GM21737 (cell line): ENCODE measurements at regions not wholly inside any gene's neighbourhood (a gene's known extent, or its start where the extent isn't known, plus 50 kb on each side); places are given as distances from the start of the nearest gene placed in this dataset.

Experiments used
- ATAC-seq: cut with Tn5 transposase; IDR thresholded peaks from one replicate; pipeline ENCODE4 v1.9.1; 2021; ENCODE audit warnings: mild to moderate bottlenecking, moderate library complexity; ENCODE audit not compliant: unreplicated experiment

- no peak for ATAC-seq
Measured at GRCh38 chr5:88144219-88145001, 124.2 kb downstream of the TMEM161B start.

DNA sequence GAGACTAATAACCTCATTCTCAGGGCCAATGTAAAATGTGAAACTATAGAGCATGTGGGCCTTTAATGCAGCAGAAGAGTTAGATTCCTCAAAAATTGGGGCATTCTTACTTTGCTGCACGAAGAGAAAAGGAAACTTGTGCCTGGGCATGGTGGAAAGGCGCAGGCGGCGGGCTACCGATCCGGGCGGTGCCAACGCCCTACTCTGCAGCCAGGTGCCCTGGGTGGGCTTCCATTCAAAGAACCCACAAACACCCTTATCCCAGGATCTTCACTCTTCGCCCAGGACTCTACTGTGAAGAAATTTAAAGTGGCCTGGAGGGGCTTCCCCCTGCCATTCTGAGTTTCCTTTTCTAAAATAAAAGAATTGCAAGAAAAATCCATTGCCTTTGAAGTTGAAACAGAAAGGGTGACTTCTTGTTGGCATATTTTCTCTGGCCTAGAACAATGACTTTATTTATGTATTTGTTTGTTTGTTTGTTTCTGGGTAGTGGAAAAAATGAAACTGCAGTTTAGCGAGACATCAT lies 124.9 kb downstream of the TMEM161B start:
- no peak for ATAC-seq

- no peak for ATAC-seq
Measured at GRCh38 chr5:88142886-88143692, 125.6 kb downstream of the TMEM161B start.

DNA sequence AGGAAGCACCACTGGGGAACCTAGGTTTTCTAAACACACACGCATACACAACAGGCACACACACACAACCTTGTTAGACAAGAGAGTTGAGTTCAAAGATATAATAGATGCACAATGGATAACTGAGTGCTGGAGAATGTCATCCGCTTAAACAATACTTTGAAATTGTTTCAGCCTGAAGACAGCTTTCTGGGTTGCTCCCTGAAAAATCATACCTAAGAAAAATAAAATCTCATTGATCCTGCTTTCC lies 126.1 kb downstream of the TMEM161B start:
- no peak for ATAC-seq

DNA sequence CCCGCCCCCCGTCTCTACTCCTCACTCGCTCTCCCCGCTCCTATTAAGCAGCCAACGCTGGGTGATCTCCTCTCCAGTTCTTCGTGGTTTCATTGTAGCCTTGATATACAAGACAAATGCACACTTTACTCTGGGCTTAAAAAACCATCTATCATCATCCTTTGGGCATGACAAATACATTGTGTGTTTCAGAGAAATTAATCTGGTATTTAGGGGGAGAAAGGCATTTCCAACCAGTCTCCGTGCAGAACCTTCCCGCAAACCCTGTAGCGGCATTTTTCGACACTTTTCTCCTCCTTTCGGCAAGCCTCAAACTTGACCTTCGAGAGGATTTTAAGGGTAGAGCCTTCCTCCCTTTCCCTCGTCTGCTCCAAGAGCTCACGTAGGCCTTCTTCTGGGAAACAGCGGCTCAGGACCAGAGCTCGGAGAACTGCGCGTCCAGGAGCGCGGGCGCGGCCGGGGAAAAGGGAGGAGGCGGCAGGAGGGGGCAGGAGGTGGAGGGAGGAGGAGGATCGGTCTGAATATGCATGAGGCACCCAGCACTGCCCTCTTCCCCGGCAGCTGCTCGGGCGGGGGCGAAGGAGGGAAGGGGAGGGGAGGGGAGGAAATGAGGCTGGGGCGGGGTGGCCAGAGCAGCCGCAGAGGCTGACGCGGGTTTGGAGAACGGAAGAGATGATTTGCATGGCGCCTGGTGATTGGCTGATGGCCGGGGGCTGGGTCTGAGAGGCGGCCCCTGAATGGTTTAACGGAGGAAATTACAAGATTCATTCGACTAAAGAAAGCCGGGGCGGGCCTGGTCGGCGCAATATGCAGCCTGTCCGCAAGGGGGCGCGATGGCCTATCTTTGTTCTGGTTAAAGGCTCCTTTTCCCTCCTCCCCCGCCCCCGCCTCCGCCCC lies 127.5 kb downstream of the TMEM161B start:
- peak; percentile 93 for ATAC-seq

DNA sequence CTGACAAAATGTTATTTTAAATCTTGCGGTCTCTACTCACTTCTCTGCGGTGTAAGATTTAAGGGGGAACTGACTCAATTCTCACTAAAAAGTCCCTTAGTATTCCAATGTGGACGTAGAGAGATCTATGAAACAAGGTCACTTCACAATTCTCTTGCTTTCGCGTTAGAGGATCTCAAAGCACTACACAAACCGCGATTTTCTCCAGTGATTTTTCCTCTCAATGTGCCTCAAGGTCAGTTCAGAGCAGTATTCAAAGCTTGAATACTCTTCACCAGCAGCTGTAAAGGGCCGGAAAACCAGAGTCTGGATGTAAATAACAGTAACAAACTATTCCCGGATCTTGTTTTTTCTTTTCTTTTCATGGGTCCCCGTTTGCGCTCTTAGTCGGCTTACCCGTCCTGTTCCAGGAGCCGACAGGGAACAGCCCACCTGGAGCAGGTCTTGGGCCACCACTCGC lies 128.2 kb downstream of the TMEM161B start:
- ATAC-seq, result no peak

- ATAC-seq, result no peak
Measured at GRCh38 chr5:88130211-88130815, 138.3 kb downstream of the TMEM161B start.

- no peak for ATAC-seq
Measured at GRCh38 chr5:88128813-88129212, 139.8 kb downstream of the TMEM161B start.

DNA sequence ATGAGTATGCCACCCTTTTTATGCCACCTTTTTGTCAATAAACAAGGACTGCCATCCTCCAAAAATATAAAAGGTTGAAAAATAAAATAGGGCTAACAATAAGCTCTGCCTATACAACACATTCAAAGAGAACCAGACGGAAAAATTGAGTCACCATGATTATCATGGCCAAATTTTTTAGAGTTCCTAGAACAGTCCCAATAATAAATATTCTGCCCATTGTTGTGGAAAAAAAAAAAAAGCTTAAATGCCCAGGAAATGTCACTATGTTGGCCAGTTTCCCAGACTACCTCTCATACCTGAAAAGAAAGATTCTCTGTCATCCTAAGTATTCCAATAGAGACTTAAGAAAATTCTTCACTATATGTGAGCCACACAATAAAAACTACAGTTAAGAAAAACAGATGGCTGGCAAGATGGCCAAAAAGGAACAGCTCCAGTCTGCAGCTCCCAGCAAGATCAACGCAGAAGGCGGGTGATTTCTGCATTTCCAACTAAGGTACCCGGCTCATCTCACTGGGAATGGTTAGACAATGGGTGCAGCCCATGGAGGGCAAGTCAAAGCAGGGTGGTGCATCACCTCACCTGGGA lies 149.0 kb downstream of the TMEM161B start:
- ATAC-seq, result no peak

DNA sequence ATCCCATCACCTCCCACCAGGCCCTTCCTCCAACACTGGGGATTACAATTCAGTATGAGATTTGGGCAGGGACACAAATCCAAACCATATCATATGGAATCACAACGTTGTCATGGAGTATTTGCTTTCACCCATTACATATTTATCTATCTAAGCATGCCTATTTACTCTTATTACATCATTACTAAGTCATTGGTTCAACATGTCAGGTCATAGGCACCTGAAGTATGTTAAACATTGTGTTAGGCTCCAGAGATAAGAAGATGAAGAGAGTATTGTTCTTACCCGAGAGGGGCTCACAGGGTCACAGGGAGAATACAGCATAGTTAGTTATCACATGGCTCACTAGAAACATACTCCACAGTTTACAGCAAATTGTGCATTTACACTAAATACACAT lies 150.5 kb downstream of the TMEM161B start:
- no peak for ATAC-seq

DNA sequence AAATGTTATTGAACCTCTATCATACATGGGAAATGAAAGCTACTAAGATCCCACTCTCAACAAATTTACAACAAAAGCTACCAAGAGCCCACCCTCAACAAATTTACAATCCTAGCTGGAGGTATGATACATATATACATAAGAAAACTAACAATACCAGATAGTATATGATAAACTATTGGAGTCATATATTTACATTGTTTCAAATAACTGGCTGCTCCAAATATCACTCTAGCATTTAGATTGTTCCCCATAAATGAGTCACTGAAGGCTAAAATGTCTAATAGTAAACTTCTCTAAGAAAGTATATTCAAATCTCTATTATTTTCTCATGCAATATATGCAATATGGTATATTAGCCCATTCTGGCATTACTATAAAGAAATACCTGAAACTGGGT lies 151.1 kb downstream of the TMEM161B start:
- ATAC-seq, result no peak

DNA sequence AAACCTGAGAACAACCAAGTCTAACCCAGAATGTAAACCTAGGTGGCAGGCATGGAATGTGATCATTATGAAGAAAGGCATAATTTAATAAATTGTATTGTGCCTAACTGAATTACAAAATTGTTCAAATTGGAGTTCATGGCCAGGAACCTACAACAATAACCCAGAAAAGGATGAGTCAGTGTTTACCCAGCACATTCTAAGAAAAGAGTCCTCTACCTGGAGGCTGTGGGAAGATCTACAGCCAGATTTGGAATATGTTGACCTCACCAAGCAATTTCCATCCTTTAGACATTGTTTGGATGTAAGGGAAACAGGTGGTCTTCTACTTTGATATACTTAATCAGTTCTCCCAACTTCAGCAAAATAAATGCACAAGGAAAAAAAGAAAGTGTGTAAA lies 152.2 kb downstream of the TMEM161B start:
- no peak for ATAC-seq

GRCh38 chr5:88115211-88115610 lies 153.4 kb downstream of the TMEM161B start:
- ATAC-seq, result no peak

- no peak for ATAC-seq
Measured at GRCh38 chr5:88113429-88113828, 155.2 kb downstream of the TMEM161B start.

DNA sequence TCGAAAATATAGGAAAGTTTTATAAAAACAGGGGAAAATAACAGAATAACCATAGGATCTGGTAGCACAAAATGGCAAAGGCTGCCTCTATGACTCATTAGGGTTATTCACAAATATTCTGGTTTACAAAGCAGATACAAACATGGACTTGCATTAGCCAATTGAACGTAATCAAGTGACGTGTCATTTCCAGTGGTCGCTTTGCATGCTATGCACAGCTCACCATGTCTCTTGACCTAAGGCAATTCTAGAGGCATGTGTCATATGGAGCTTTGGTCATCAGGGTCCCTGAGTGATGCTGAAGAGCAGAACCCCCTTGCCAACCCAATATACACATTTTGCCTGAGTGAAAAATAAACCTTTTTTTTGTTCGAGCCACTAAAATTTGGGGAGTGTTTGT lies 158.8 kb downstream of the TMEM161B start:
- no peak for ATAC-seq

DNA sequence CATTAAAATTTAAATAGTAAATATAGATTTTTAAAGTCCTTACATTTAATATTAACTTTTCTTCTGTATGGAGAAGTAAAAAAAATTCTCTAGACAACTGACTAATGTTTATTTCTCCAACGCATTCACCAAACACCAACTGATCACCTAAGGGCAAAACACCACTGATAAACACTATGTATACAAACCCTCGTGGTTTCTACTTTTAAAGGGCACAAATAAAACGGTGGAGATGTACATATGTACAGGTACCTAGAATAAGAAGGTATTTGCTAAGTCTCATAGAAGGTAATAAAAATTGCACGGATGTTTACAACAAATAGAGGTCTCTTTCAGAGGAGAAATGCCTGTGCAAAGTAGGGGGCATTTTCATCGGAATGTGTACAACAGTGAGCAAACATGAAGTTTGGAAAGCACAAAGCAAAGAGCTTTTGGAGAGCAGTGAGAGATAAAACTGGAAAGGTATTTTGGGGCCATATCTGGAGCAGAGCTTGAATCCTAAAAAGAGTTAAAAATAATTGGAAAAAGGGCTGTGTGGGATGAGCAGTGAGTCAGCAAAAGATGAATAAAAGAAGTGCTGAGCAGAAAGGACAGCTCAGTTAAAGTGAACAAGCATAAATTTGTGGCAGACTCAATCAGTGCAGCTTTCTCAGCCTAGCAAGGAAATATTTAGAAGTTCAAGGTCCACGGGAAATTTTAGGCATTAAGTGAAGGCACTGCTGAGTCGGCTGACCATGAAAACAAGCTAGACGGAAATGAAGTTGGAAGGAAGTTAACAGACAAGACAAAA lies 160.0 kb downstream of the TMEM161B start:
- ATAC-seq, result no peak

DNA sequence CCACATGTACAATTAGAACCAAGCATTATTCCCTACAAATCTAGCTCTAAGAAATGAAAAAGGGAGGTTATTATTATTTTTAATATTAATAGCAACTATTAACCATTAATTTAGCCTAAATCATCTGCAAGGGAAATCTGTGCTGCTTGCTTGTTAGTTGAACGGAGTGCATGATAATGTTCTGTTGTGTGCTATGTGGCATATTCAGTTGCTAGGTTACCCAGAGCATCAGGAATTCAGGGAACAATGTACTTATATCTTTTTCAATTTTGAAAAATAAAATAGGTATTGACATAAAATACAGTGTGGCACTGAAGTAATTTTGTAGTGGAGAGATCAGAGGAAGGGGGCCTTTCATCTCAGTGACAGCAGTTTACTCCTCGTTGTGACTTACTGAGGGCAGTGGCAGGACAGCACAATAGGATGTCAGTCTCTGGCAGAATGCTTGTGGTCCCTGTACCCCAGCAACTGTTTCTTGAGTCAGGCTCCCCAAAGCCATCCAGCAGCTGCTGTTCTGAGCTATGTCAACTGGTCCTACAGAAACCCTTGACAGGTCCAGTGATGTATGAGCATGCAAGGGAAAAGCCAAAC lies 173.6 kb downstream of the TMEM161B start:
- ATAC-seq, result no peak

- no peak for ATAC-seq
Measured at GRCh38 chr5:88094403-88094802, 174.2 kb downstream of the TMEM161B start.

GRCh38 chr5:88093765-88094164 lies 174.9 kb downstream of the TMEM161B start:
- no peak for ATAC-seq
